ENCODE measurements at regions not wholly inside any gene's neighbourhood (a gene's known extent, or its start where the extent isn't known, plus 50 kb on each side); places are given as distances from the start of the nearest gene placed in this dataset.

GRCh38 chr10:107427016-107427415 lies 262.5 kb upstream of the SORCS1 start:
- Histone ChIP-seq H3K27ac (ENCODE audit: low read length) (no peak overlapping the region), H3K79me2 (replicated peaks; ENCODE audit: insufficient read depth, low read length) (no peaks in the 10 kb centered on the region), H2AFZ (ENCODE audit: low read depth, low read length) (no peak overlapping the region), H3F3A (ENCODE audit: insufficient read depth, low read length, poor library complexity, severe bottlenecking) (no peaks in the 10 kb centered on the region), H3K36me3 (ENCODE audit: insufficient read depth, low read length) (no peaks in the 10 kb centered on the region), H3K4me3 (ENCODE audit: low read length) (no peak overlapping the region), H3K9me3 (ENCODE audit: low read length) (no peaks in the 10 kb centered on the region), H4K20me1 (ENCODE audit: insufficient read depth) (no peaks in the 10 kb centered on the region), H3K9me2 (ENCODE audit: insufficient read depth, low read length) (no peaks in the 10 kb centered on the region), H3K4me2 (ENCODE audit: low read length) (no peak overlapping the region), H3K9ac (ENCODE audit: low read length) (no peak overlapping the region), H3K27me3 (ENCODE audit: insufficient read depth, low read depth, low read length) (no peaks in the 10 kb centered on the region)
- TF ChIP-seq SMC3 (conservative IDR thresholded peaks at IDR 0.05; ENCODE audit: poor library complexity), result no peak
- no peak for TF ChIP-seq EZH2 (IDR thresholded peaks at IDR 0.05; ENCODE audit: borderline replicate concordance, insufficient read depth, low read length, poor library complexity, severe bottlenecking)
- no peak for TF ChIP-seq REST (IDR thresholded peaks at IDR 0.05; ENCODE audit: borderline replicate concordance)
- TF ChIP-seq CTCF (IDR thresholded peaks at IDR 0.05; ENCODE audit: poor library complexity, severe bottlenecking), result no peak

- H2AFZ ChIP-seq (ENCODE audit: low read depth, low read length), result no peak overlapping the region
- H3K9me2 ChIP-seq (ENCODE audit: insufficient read depth, low read length), result no peaks in the 10 kb centered on the region
- H3K9me3 ChIP-seq (ENCODE audit: low read length), result no peaks in the 10 kb centered on the region
- no peak overlapping the region for H3K4me3 ChIP-seq (ENCODE audit: low read length)
- no peaks in the 10 kb centered on the region for H3K79me2 ChIP-seq (replicated peaks; ENCODE audit: insufficient read depth, low read length)
- H3K36me3 ChIP-seq (ENCODE audit: insufficient read depth, low read length), result no peaks in the 10 kb centered on the region
- no peaks in the 10 kb centered on the region for H3K27me3 ChIP-seq (ENCODE audit: insufficient read depth, low read depth, low read length)
- no peak overlapping the region for H3K27ac ChIP-seq (ENCODE audit: low read length)
- no peak overlapping the region for H3K4me2 ChIP-seq (ENCODE audit: low read length)
- no peaks in the 10 kb centered on the region for H3F3A ChIP-seq (ENCODE audit: insufficient read depth, low read length, poor library complexity, severe bottlenecking)
- H4K20me1 ChIP-seq (ENCODE audit: insufficient read depth), result no peaks in the 10 kb centered on the region
- no peak overlapping the region for H3K9ac ChIP-seq (ENCODE audit: low read length)
- TF ChIP-seq TAF1 (IDR thresholded peaks at IDR 0.05; ENCODE audit: low read depth) (no peak), SMC3 (conservative IDR thresholded peaks at IDR 0.05; ENCODE audit: poor library complexity) (no peak), CTCF (IDR thresholded peaks at IDR 0.05; ENCODE audit: poor library complexity, severe bottlenecking) (no peak), EZH2 (IDR thresholded peaks at IDR 0.05; ENCODE audit: borderline replicate concordance, insufficient read depth, low read length, poor library complexity, severe bottlenecking) (no peak), POLR2AphosphoS5 (IDR thresholded peaks at IDR 0.05) (no peak)
Measured at GRCh38 chr10:107425931-107426553, 261.5 kb upstream of the SORCS1 start.
